H1 (cell line): ENCODE measurements at regions not wholly inside any gene's neighbourhood (a gene's known extent, or its start where the extent isn't known, plus 50 kb on each side); places are given as distances from the start of the nearest gene placed in this dataset.

Source experiments
- CTCF ChIA-PET: fragments of 300-600 bp; sonication (Branson Sonifier 250); formaldehyde crosslinking; loops from one replicate; lab custom pipeline; 2021; ENCODE audit not compliant: partially characterized antibody; lab: Charles Lee
- POLR2A ChIA-PET: fragments of 300-600 bp; sonication (Branson Sonifier 250); formaldehyde crosslinking; loops from one replicate; lab custom pipeline; 2021; ENCODE audit warnings: inconsistent platforms; ENCODE audit not compliant: partially characterized antibody; lab: Charles Lee
- DNase-seq, 2 experiments: peaks; one replicate each; pipeline versions ENCODE4 v3.0.0 to v3.0.0-alpha.2; 2010 to 2022; ENCODE audit warnings: low spot score in 2 of 2, low read depth in 1 of 2, mixed read lengths in 1 of 2
- FAIRE-seq: peaks from 2 replicates; lab custom pipeline; 2011; peaks lifted over from hg19 to GRCh38; lab: Jason Lieb, UNC
- H2AFZ ChIP-seq: 2 replicates; pipeline ENCODE4 v1.8.1; 2012; ENCODE audit warnings: low read length, inconsistent platforms
- H2AK5ac ChIP-seq: 2 replicates; pipeline ENCODE4 v1.6.1; 2013; ENCODE audit warnings: low read depth, low read length
- H2BK120ac ChIP-seq: replicated peaks from 2 replicates; pipeline ENCODE3; 2013; ENCODE audit warnings: low read depth, low read length, inconsistent platforms
- H2BK12ac ChIP-seq: 2 replicates; pipeline ENCODE4 v1.6.1; 2013; ENCODE audit warnings: low read depth, low read length
- H2BK15ac ChIP-seq: 2 replicates; pipeline ENCODE4 v1.6.1; 2013; ENCODE audit warnings: low read length
- H2BK20ac ChIP-seq: 2 replicates; pipeline ENCODE4 v1.6.1; 2013; ENCODE audit warnings: low read length
- H2BK5ac ChIP-seq: 2 replicates; pipeline ENCODE4 v1.6.1; 2013; ENCODE audit warnings: low read depth, low read length
- H3K14ac ChIP-seq: 2 replicates; pipeline ENCODE4 v1.6.1; 2013; ENCODE audit warnings: inconsistent platforms; ENCODE audit not compliant: insufficient read length
- H3K18ac ChIP-seq: 2 replicates; pipeline ENCODE4 v1.6.1; 2013; ENCODE audit warnings: low read length; ENCODE audit errors: extremely low read depth
- H3K23ac ChIP-seq: 2 replicates; pipeline ENCODE4 v1.6.1; 2013; ENCODE audit warnings: inconsistent platforms; ENCODE audit not compliant: insufficient read length
- H3K23me2 ChIP-seq: 2 replicates; pipeline ENCODE4 v1.6.1; 2013; ENCODE audit warnings: low read depth, low read length
- H3K27ac ChIP-seq: 2 replicates; pipeline ENCODE4 v1.6.1; 2011; ENCODE audit warnings: low read depth, low read length, inconsistent platforms
- H3K27me3 ChIP-seq, 4 experiments: replicated peaks in 1 of 4; 1 replicate in 1 of 4; 2 replicates in 3 of 4; pipeline versions ENCODE4 v1.6.1 to v1.8.1; 2011 to 2013; ENCODE audit warnings: low read length in 3 of 4, mild to moderate bottlenecking in 3 of 4, inconsistent platforms in 2 of 4, mixed read lengths in 2 of 4, moderate library complexity in 1 of 4; ENCODE audit not compliant: control insufficient read depth in 3 of 4, insufficient read depth in 3 of 4; ENCODE audit errors: extremely low read depth in 1 of 4
- H3K36me3 ChIP-seq, 4 experiments: 2 replicates each; pipeline versions ENCODE4 v1.6.1 to v1.8.1; 2011 to 2013; ENCODE audit warnings: mild to moderate bottlenecking in 4 of 4, low read length in 3 of 4, moderate library complexity in 2 of 4, control low read depth in 1 of 4, inconsistent platforms in 1 of 4; ENCODE audit not compliant: insufficient read depth in 4 of 4, control insufficient read depth in 2 of 4
- H3K4ac ChIP-seq: replicated peaks from 2 replicates; pipeline ENCODE3; 2013; ENCODE audit warnings: low read length, low read depth, mixed read lengths, inconsistent platforms; ENCODE audit not compliant: insufficient read length
- H3K4me1 ChIP-seq, 4 experiments: replicated peaks in 1 of 4; 1 replicate in 1 of 4; 2 replicates in 3 of 4; pipeline versions ENCODE4 v1.6.1 to v1.8.1; 2011 to 2013; ENCODE audit warnings: low read length in 3 of 4, inconsistent platforms in 2 of 4, mixed read lengths in 1 of 4; ENCODE audit not compliant: insufficient read depth in 4 of 4, control insufficient read depth in 3 of 4
- H3K4me2 ChIP-seq, 2 experiments: 2 replicates each; pipeline versions ENCODE4 v1.6.1 to v1.8.1; 2011 to 2013; ENCODE audit warnings: low read depth in 2 of 2, low read length in 2 of 2, control low read depth in 1 of 2, inconsistent platforms in 1 of 2, mild to moderate bottlenecking in 1 of 2; ENCODE audit not compliant: insufficient read depth in 1 of 2
- H3K4me3 ChIP-seq, 4 experiments: fragments of 200-600, 300-600 bp in 1 of 4; sonication (generic), shearing (Covaris generic), sonication (Bioruptor Twin) in 1 of 4; 2 replicates each; pipeline versions ENCODE4 v1.5.1 to v1.8.1; 2011 to 2016; ENCODE audit warnings: low read length in 4 of 4, low read depth in 3 of 4, control low read depth in 2 of 4, inconsistent platforms in 2 of 4, mild to moderate bottlenecking in 2 of 4, mixed read lengths in 1 of 4, moderate library complexity in 1 of 4; ENCODE audit not compliant: insufficient read depth in 2 of 4; ENCODE audit errors: extremely low read depth in 1 of 4
- H3K56ac ChIP-seq: replicated peaks from 2 replicates; pipeline ENCODE3; 2013; ENCODE audit warnings: low read depth, mild to moderate bottlenecking, mixed read lengths, low read length, inconsistent platforms; ENCODE audit not compliant: insufficient read length
- H3K79me1 ChIP-seq: 2 replicates; pipeline ENCODE4 v1.6.1; 2013; ENCODE audit warnings: low read depth, low read length, control low read depth
- H3K79me2 ChIP-seq, 2 experiments: 2 replicates each; pipeline versions ENCODE4 v1.6.1 to v1.8.1; 2012 to 2013; ENCODE audit warnings: low read length in 2 of 2, mild to moderate bottlenecking in 2 of 2, inconsistent platforms in 1 of 2; ENCODE audit not compliant: insufficient read depth in 2 of 2, control insufficient read depth in 1 of 2
- H3K9ac ChIP-seq, 4 experiments: replicated peaks in 1 of 4; 1 replicate in 1 of 4; 2 replicates in 3 of 4; pipeline versions ENCODE4 v1.6.1 to v1.8.1; 2011 to 2013; ENCODE audit warnings: low read depth in 3 of 4, low read length in 3 of 4, control low read depth in 2 of 4, mild to moderate bottlenecking in 2 of 4, moderate library complexity in 2 of 4, inconsistent platforms in 1 of 4; ENCODE audit errors: extremely low read depth in 1 of 4
- H3K9me3 ChIP-seq, 2 experiments: 2 replicates each; pipeline versions ENCODE4 v1.6.1 to v1.8.1; 2012 to 2013; ENCODE audit warnings: mild to moderate bottlenecking in 2 of 2, moderate library complexity in 2 of 2, control low read depth in 1 of 2, inconsistent platforms in 1 of 2, low read depth in 1 of 2, low read length in 1 of 2, mixed read lengths in 1 of 2; ENCODE audit not compliant: insufficient read depth in 2 of 2
- H4K20me1 ChIP-seq, 2 experiments: replicated peaks in 1 of 2; 2 replicates each; pipeline versions ENCODE3 to v1.8.1; 2011 to 2013; ENCODE audit warnings: inconsistent platforms in 2 of 2, low read length in 2 of 2, mild to moderate bottlenecking in 1 of 2; ENCODE audit not compliant: insufficient read depth in 2 of 2, control insufficient read depth in 1 of 2
- H4K5ac ChIP-seq: 2 replicates; pipeline ENCODE4 v1.6.1; 2013; ENCODE audit warnings: low read length, low read depth, mixed read lengths, inconsistent platforms; ENCODE audit not compliant: insufficient read length
- H4K8ac ChIP-seq: 2 replicates; pipeline ENCODE4 v1.8.0; 2013; ENCODE audit warnings: mild to moderate bottlenecking, moderate library complexity, low read length, inconsistent platforms; ENCODE audit not compliant: insufficient read depth; ENCODE audit errors: extremely low read depth
- H4K91ac ChIP-seq: replicated peaks from 2 replicates; pipeline ENCODE3; 2013; ENCODE audit warnings: low read length, mixed read lengths, inconsistent platforms; ENCODE audit not compliant: insufficient read length
- BACH1 ChIP-seq: IDR thresholded peaks from 2 replicates; pipeline ENCODE4 v1.6.1; 2012; ENCODE audit warnings: low read length, improper control_type of control experiment
- CEBPB ChIP-seq: IDR thresholded peaks from 2 replicates; pipeline ENCODE4 v1.6.1; 2012; ENCODE audit warnings: low read depth, low read length
- EGR1 ChIP-seq: IDR thresholded peaks from 2 replicates; pipeline ENCODE4 v1.6.1; 2011; ENCODE audit warnings: low read depth, low read length, borderline replicate concordance
- GABPA ChIP-seq: IDR thresholded peaks from 2 replicates; pipeline ENCODE4 v1.6.1; 2011; ENCODE audit warnings: mild to moderate bottlenecking, low read length, moderate library complexity, borderline replicate concordance; ENCODE audit not compliant: insufficient read depth
- PHF8 ChIP-seq: fragments of 200-600 bp; sonication (generic); conservative IDR thresholded peaks from 2 replicates; pipeline ENCODE4 v1.7.1; 2012; ENCODE audit warnings: low read depth, mild to moderate bottlenecking, inconsistent platforms, low read length, moderate library complexity
- POU5F1 ChIP-seq: IDR thresholded peaks from 2 replicates; pipeline ENCODE4 v1.6.1; 2011; ENCODE audit warnings: low read depth, mild to moderate bottlenecking, low read length, moderate library complexity
- RBBP5 ChIP-seq: IDR thresholded peaks from 2 replicates; pipeline ENCODE4 v1.7.1; 2012; ENCODE audit warnings: low read depth, mild to moderate bottlenecking, inconsistent platforms, low read length, moderate library complexity, borderline replicate concordance
- RXRA ChIP-seq: IDR thresholded peaks from 2 replicates; pipeline ENCODE4 v1.6.1; 2011; ENCODE audit warnings: low read depth, mild to moderate bottlenecking, low read length, moderate library complexity; ENCODE audit not compliant: insufficient read depth
- SAP30 ChIP-seq: fragments of 300-600 bp; sonication (generic); IDR thresholded peaks from 2 replicates; pipeline ENCODE4 v1.7.1; 2012; ENCODE audit warnings: low read length, moderate library complexity, mild to moderate bottlenecking, inconsistent platforms; ENCODE audit not compliant: insufficient read depth, insufficient replicate concordance
- SIX5 ChIP-seq: IDR thresholded peaks from 2 replicates; pipeline ENCODE4 v1.6.1; 2011; ENCODE audit warnings: mild to moderate bottlenecking, low read depth, low read length
- SP1 ChIP-seq: IDR thresholded peaks from 2 replicates; pipeline ENCODE4 v1.6.1; 2011; ENCODE audit warnings: low read depth, low read length
- SP2 ChIP-seq: IDR thresholded peaks from 2 replicates; pipeline ENCODE4 v1.6.1; 2012; ENCODE audit warnings: mild to moderate bottlenecking, low read length, inconsistent platforms
- SP4 ChIP-seq: IDR thresholded peaks from 2 replicates; pipeline ENCODE4 v1.6.1; 2012; ENCODE audit warnings: low read length, inconsistent platforms
- SRF ChIP-seq: IDR thresholded peaks from 2 replicates; pipeline ENCODE4 v1.6.1; 2011; ENCODE audit warnings: mild to moderate bottlenecking, low read depth, low read length, moderate library complexity
- WGBS, 2 experiments: shearing (Covaris generic) in 1 of 2; methylation state at CpG; one replicate each; pipeline versions ENCODE4 v1.1.6 to v1.1.7; 2013 to 2015; ENCODE audit warnings: low lambda C conversion rate in 2 of 2, mixed read lengths in 2 of 2, inconsistent platforms in 1 of 2, low coverage in 1 of 2, missing lambda C conversion rate in 1 of 2; ENCODE audit not compliant: insufficient replicate concordance in 2 of 2, insufficient coverage in 1 of 2, insufficient read length in 1 of 2; ENCODE audit errors: extremely low coverage in 1 of 2, missing lambda C conversion rate in 1 of 2; 5-methylcytosine and 5-hydroxymethylcytosine counted together
- TF ChIP-seq, protein P1 (sequence below): IDR thresholded peaks from 2 replicates; pipeline ENCODE4 v1.6.1; 2011; ENCODE audit warnings: low read depth, mild to moderate bottlenecking, low read length; ENCODE audit not compliant: insufficient read depth
- TF ChIP-seq, protein P2 (sequence below): IDR thresholded peaks from 2 replicates; pipeline ENCODE4 v1.6.1; 2012; ENCODE audit warnings: inconsistent platforms

DNA sequence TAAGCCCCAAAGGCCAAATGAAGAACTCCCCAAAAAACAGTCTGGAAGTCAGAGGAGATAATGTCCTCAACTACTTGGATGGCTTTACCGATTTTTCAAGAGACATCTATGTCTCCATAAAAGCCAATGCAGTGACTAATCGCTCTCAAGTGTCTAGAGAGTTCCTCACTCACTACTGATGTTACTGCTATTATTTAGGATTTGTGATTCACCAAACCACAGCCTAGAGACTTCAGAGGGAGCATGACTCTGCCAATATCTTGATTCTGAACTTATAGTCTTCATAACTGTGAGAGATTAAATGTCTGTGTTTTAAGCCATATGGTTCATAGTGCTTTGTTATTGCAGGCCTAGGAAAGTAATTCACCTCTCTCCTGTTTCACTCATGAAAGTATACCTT is 160.2 kb downstream of the IPMK start:
- Histone ChIP-seq H2BK12ac (no peak overlapping the region), H4K91ac (no peak overlapping the region), H2AK5ac (no peak overlapping the region), H4K8ac (no peak overlapping the region), H3K4me2 (no peak overlapping the region), H2BK20ac (no peak overlapping the region), H3K79me2 (no peaks in the 10 kb centered on the region), H3K27ac (no peak overlapping the region), H4K5ac (no peak overlapping the region), H3K4me3 (no peak overlapping the region), H2BK120ac (no peak overlapping the region), H3K18ac (no peak overlapping the region), H2BK5ac (no peak overlapping the region), H2AFZ (no peak overlapping the region), H3K9ac (no peak overlapping the region), H3K56ac (no peak overlapping the region), H3K4me1 (peaks cover 0 to 2% (median 0%) of the 10 kb centered on the region in 4 experiments; a peak in 1 of 7 replicates), H3K4ac (no peak overlapping the region), H4K20me1 (no peaks in the 10 kb centered on the region), H3K14ac (no peak overlapping the region), H3K23me2 (no peaks in the 10 kb centered on the region), H3K79me1 (no peaks in the 10 kb centered on the region), H3K23ac (no peak overlapping the region), H3K9me3 (peaks cover 0 to 3% of the 10 kb centered on the region in 2 experiments; a peak in 1 of 4 replicates), H3K36me3 (no peaks in the 10 kb centered on the region), H3K27me3 (no peaks in the 10 kb centered on the region), H2BK15ac (no peak overlapping the region)
- ChIA-PET CTCF (no interaction called here), POLR2A (no interaction called here)
- DNase-seq = no peak
- WGBS, 2 experiments = 94% methylated on average over 2 of the region's 2 CpGs; no CpG with 5 or more reads in 1 of the 2 experiments
- FAIRE-seq = no peak
- TF ChIP-seq RBBP5 (no peak), PHF8 (no peak), SIX5 (no peak), POU5F1 (no peak), SAP30 (no peak), SP1 (no peak), CEBPB (no peak), BACH1 (no peak), GABPA (no peak), SRF (no peak), RXRA (no peak), SP4 (no peak), EGR1 (no peak), SP2 (no peak)
- TF ChIP-seq, protein P1, sequence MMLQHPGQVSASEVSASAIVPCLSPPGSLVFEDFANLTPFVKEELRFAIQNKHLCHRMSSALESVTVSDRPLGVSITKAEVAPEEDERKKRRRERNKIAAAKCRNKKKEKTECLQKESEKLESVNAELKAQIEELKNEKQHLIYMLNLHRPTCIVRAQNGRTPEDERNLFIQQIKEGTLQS = no peak
- TF ChIP-seq, protein P2, sequence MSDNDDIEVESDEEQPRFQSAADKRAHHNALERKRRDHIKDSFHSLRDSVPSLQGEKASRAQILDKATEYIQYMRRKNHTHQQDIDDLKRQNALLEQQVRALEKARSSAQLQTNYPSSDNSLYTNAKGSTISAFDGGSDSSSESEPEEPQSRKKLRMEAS = no peak
